ENCODE measurements at regions not wholly inside any gene's neighbourhood (a gene's known extent, or its start where the extent isn't known, plus 50 kb on each side); places are given as distances from the start of the nearest gene placed in this dataset.

DNA sequence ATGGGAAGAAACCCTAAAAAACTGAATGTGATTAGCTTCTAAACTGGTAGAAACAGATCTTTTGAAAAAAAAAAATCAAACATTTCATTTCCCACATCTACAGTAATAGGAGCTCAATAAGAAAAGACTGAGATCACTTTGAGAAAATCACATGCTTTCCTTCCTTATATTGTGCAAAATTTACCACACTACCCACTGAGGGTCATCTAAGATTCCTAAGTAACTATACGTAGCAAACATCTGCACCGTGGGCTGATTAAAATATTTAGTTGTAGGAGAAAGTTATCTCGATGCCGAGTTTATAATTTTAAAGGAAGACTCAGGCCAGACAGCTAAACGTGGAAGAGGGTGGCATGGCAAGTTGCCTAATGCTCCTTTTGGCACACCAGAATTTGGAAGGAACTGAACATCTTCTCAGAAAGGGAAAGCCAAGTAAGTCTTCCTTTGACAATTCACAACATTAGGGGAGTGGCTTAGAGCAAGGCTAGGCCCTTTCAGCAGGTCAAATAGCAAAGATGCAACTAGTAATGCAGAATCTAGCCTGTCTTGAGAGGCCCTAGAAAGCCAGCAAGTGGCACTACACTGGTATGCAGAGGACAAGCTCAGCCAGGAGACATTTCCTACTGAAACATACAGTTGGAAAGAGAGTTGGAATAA lies 128.0 kb downstream of the TMA16 start:
- no peak for DNase-seq (ENCODE audit: low read depth)

DNA sequence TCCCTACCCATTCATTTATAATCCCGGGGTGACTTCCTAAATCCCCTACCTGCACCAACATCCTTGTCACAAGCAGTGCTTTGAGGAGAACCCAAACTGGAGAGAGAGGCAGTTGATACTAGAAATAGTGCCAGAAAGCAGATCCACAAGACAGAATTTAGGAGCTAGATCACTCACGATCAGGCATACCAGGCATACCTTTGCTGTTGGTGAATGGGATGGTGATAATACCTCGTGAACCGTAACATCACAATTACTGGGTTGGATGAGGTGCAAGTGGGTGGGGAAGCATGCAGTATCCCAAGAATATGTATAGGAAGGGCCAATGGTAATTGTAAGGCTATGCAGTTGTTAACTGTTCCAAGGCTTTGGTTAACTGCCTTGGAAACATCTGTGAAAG lies 129.3 kb downstream of the TMA16 start:
- no peak for DNase-seq (ENCODE audit: low read depth)

DNA sequence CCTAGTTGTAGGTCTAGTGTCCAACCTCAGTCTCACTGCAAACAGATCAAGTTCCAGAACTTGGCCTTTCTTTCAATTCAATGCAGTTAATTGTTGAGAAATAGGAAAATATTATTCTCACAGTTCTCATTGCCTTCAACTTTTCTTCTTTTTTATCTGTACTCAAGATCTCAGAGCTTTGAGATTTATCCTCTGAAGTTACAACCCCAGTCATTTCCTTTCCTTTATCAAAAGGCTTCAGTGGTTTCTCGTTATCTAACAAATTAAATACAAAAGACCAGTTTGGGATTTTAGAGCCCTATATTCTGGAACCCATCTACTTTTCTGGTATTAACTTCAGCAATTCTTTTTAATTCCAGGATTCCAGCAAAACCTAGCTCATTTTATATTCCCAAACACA lies 130.2 kb downstream of the TMA16 start:
- DNase-seq (ENCODE audit: low read depth), result no peak

DNA sequence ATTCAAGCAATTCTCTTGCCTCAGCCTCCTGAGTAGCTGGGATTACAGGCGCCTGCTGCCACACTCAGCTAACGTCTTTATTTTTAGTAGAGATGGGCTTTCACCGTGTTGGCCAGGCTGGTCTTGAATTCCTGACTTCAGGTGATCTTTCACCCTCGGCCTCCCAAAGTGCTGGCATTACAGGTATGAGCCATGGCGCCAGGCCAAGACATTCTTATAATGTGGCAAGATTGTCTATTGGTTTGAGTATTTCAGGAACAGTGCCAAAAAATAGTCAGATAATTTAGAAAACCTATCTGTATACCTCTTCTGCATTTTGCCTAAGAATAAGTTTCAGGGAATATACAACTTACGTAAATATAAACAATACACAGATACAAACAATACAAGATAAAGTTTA lies 136.8 kb downstream of the TMA16 start:
- no peak for DNase-seq (ENCODE audit: low read depth)

DNA sequence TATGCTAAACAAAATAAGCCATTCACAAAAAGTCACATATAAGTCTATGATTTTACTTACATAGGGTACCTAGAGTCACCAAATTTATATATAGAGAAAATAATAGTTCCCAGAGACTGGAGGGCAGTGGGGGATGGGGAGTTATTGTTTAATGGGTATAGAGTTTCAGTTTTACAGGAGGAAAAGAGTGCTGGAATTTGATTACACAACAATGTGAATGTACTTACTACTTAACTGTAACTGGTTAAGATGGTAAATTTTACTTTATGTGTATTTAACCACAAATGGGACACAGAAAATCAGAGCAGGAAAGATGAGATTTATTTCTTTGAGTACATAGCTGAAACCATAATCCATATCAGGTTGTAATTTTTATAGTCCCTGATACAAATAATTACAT lies 144.4 kb downstream of the TMA16 start:
- no peak for DNase-seq (ENCODE audit: low read depth)

DNA sequence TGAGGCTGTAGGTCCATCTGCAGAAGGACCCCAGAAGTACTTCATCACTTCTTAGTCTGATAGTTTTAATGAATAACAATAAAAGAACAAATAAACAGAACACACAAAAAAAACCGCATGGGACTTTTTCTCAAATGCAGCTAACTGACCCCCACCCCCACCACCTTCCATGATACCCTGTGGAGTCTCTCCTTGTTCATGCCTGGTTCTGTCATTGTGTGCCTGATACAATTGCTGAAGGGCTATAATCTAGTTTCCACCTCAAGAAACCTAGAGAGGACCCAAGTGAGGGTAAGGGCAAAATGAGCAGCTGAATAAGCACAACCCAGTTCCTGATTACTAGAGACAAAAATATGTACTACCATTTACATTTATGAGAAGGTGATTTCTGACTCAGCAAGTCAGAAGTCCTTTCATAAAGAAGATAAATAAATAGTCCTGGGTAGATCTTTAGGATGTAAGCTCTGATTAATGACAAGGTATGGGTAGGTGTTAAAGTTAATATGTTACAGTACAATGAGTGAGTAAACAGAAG lies 155.1 kb downstream of the TMA16 start:
- no peak for DNase-seq (ENCODE audit: low read depth)

DNA sequence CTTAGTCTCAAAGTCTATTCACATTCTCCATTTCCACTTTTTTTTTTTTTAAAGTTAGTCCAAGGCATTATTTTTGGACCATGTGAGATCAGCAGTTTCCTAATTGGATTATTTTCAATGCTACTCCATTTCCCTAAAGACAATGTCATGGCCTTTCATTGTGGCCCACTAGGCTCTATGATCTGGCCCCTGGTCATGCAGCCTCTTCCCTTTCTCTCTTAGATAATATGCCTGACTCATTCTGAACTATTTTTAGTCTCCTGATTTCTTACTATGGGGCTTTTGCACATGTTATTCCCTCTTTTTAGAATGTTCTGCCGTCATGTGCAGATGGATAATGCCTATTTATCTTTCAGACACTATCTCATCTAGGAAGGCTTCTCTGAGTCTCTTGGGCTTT lies 157.3 kb downstream of the TMA16 start:
- DNase-seq (ENCODE audit: low read depth), result no peak

DNA sequence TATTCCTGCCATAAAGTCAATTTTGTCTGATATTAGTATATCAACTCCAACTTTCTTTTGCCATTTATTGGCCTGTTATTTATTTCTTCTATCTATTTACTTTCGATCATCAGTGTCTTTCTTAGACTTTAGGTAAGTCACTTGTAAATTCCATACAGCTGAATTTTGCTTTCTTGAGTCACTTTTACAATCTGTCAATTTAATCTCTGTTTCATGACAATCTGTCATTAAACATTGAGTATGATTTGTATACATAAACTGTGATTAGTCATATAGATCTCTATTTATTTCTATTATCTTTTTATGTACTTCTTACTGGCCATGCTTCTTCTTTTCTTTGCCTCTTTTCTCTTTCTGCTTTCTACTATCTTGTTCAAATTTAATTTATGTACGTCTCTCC lies 160.1 kb downstream of the TMA16 start:
- no peak for DNase-seq (ENCODE audit: low read depth)

DNA sequence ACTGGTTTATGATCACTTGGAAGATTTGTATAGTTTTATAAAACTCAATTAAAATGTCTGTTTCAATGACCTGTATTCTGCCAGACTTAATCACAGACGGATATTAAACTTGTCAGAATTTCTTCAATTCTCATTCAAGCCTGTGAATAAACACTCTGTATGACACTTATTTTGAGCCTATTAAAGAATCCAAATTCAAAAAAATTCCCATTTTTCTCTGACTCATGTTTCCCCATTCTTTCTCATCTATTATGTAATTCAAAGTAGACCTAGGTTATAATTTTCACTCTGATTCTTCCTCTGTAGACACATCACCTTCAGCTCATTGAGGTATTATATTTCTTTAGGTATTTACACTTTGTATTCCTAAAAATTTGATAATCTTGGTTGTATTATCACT lies 166.1 kb downstream of the TMA16 start:
- DNase-seq (ENCODE audit: low read depth), result no peak

DNA sequence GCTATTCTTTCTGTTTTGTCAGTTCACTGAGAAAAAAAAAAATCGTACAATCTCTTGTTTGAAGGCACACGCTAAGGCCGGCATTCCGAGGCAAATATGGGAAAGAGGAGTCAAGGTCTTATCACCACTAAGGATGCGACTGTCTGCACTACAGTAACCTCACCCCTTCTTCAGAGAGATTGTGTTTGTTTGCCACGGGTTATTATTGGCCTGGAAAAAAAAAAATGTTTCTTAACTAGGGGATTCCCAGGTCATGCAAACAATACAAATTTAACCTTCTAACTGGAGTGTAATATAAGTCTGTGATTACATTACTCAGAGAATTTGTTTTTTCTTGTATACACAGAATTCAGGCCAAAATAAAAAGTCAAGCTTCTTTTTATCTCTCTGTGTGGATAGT lies 168.3 kb downstream of the TMA16 start:
- no peak for DNase-seq (ENCODE audit: low read depth)

DNA sequence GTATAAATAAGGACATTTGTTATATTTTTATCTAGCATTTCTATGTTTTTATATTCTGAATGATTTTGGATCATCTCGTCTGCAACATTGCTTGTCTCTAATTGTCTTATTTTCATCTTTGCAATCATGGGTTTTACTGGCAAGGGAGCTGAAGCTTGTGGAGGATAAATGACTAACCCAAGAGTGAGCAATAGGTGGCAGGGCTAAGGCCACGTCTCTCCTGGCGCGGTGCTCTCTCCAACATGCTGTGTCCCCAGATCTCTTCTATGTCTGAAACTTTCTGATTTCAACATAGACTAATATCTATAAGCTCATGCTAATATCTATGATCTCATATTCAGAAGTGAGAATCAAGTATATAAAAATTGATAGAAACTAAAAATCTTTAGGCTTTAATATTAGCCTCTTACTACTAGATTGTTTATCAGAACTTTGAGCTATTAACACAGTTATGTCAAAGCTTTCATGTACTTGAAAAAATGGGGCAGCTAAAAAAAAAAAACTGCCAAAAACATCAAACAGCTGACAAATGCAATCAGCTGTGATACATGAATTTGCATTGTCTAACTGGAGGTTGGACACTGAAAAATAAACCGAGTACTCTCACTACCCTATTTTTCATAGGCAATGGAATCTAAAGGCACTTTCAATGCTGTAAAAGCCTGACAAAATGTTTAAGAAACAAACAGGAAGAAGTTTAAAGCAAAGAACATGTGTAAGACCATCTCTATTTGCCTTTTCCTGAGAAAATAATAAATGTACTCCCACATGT lies 169.2 kb downstream of the TMA16 start:
- no peak for DNase-seq (ENCODE audit: low read depth)

DNA sequence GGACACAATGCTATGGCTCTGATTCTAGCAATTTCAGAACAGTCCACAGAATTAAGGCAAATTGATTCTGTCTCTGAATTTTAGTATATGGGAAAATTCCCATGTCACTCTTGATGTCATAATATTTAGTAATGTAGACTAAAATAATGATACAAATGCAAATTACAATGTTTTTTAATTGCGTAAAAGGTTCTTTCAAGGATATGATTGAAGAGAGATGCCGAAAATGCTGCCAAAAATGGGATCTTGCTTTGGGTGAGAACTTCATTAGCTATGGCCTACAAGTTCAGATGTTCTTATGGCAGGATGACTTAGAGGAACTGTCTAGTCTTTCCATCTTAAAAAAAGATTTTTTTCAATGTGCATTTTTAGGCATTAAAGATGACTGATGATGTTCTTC lies 170.6 kb downstream of the TMA16 start:
- no peak for DNase-seq (ENCODE audit: low read depth)

DNA sequence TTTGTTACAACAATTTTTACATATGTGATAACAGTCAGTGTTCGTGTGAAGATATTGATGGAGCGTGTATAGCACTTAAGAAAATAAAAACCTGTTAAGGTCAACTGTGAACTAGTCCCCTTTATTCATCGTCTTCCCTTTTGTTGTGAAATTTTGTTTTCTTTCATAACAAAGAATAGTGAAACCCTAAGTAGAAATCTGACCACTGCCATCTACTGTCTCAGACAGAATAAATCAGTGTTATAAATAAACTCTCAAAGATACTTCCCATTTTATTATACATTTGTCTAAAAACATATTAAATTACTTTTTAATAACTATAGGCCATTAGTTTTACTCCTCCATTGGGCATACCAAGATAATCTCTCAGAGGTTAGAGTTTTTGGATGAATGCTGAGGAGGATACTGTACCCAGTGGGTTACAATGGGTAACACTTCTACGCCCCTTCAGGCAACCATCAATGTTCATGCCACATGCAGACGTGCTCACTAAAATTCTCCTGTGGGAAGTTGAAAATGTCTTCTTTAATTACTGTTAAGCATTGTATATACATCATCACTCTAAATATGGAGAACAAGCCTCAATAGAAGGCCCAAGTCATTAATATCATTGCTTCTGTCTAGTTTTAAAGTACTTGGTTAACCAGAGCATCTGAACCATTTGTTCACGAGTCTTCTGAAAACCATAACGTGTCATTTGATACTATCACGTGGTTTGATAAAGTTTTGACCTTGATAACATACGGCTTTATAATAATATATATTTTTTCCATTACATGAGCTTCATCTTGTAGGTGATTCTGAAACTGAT lies 171.2 kb downstream of the TMA16 start:
- DNase-seq (ENCODE audit: low read depth), result no peak

DNA sequence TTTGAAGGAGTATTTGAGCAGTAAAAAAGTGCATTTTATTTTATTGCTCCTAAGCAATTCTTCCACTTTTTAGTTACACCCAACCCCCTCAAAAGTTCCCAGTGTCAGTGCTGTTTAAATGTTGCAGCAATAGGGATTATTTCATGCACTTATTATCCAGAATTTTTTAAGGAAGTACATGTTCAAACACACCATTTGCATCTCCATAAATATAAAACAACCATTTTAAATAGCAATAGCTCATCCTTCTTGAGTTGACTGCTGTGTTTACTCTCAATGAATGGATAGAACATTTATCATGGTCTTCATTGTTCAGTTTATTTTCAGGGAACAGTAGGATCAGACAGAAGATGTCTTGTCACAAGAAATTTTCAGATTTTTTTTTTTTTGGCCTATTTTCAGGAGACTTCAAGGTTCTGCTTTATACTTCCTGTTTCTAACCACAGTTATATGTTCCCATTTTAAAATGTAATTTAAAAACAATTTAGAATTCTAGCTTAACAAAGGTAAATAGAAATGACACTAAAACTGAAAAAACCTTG lies 171.9 kb downstream of the TMA16 start:
- DNase-seq (ENCODE audit: low read depth), result no peak

DNA sequence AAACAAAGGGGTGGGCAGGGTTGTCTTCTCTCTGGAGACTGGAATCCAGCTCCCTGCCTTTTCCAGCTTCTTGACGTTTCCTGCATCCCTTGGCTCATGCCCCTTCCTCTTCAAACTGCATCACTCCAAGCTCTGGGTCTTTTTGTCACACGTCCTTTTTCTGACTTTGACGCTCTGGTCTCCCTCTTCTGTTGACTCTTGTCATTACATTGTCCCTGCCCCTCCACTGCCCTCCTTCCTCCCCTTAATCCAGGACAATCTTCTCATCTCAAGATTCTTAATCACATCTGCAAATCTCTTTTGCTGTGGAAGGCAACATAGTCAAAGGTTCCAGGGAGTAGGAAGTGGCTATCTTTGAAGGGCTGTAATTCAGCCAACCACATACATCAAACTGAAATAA lies 178.3 kb downstream of the TMA16 start:
- no peak for DNase-seq (ENCODE audit: low read depth)

DNA sequence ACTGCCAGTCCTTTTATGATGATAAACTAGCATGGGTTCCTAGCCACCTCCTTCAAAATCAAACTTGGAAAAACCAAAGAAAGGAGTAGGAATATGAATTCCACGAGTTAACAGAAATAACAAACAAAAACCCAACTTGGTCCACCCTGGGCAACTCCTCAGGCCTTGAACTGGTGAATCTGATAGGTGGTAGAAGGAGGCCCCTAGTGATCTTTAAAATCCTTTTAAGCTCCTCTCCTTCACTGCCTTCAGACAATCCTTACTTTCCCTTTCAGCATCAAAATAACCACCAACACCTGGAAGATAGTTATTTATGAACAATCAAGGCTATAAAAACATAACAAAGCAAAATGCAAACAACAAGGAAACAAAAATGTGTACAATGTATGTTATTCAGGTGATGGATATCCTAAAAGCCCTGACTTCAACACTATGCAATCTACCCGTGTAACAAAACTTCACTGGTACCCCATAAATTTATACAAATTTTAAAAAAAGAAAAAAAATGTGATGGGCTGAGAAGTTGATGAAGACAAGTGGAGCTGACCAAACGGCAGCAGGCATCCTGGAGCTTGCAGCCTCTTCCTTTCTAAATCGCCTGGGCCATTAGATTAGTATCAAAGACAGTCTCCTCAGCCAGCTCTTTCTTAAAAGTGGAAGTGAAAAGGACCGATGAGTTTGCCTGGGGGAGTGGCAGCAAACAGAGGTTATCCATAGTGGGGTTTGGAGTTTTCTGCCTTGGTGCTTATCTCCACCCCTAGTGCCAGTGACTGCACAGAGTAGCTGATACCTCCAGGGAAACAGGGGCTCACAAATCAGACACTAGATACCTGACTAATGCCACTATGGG lies 179.6 kb downstream of the TMA16 start:
- no peak for DNase-seq (ENCODE audit: low read depth)

DNA sequence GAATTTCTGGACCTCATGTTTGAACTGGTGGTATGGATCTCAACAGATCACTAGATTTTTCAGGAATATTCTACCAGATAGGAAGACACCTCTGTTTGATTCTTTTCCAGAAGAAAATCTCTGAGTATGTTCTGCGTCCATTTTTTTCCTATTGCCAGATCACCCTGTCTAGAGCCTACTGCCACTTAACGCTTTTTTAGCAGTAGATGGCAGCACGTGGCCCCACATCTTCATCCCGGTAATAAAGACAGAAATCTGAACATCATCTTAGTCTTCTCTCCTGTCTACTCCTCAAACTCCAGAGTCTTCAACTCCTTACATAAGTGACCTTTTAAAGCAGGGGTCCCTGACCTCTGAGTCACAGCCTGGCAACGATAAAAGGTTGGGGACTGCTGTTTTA lies 184.7 kb downstream of the TMA16 start:
- no peak for DNase-seq (ENCODE audit: low read depth)

DNA sequence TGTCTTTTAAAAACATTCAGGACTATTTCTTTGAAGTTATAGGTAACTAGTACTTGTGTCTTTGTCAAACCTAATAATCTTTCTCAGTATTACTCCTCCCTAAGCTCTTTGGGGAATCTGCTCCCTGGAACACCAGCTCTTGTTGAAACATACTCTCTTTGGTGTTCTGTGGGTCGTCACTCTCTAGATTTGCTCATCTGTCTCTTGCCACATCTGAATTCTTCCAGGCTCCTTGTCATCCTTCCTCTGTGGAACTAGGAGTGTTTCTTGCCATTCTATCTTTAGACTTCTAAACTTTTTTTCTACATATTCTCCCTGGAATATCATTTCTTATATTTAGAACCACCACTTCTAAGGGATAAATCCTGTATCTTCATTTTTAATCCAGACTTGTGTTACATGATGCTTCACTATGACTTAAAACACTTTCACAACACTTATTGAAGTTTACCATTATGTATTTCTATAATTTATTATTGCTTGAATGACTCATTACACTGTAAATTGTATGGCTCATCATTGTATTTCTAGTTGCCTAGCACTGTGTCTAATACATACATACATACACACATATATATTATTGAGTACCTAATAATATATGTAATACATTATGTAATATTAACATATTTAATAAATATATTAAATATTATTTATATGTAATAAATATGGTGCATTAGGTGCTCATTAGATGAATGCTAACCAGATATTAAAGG lies 186.1 kb downstream of the TMA16 start:
- DNase-seq (ENCODE audit: low read depth), result no peak

DNA sequence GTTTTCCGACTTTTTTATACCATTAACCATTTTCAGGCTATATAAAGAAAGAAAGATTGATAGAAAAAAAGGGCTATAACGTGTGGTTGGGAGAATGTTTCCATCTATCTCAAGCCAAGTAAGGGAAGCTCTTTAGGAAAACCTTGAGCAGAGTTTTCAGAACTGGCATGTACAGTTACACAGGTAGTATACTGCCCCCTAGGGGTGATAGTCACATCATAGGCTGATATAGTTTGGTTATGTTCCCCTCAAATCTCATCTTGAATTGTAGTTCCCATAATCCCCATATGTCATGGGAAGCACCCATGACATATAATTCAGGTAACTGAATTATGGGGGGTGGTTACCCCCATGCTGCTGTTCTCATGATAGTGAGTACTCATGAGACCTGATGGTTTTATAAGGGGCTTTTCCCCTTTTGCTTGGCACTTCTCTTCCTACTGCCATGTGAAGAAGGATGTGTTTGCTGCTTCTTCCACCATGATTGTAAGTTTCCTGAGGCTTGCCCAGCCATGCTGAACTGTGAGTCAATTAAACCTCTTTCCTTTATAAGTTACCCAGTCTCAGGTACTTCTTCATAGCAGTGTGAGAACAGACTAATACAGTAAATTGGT lies 186.8 kb downstream of the TMA16 start:
- no peak for DNase-seq (ENCODE audit: low read depth)

DNA sequence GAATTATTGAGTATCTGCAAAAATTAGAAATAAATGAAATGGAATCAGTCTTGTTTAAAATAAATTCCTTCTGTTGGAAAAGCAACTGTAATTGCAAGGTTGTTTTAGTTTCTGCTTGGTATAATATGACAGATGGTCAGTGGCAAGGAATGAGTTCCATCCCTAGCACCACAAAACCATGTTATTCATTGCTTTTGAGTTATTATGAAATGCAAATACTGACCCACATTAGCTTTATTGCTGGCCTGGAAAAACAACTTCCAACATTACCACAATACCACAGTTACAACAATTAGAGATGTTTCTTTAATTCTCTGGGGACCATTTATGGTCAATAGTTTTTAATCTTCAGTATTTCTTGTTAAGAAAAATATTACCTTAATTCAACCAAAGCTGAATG lies 194.4 kb downstream of the TMA16 start:
- no peak for DNase-seq (ENCODE audit: low read depth)

DNA sequence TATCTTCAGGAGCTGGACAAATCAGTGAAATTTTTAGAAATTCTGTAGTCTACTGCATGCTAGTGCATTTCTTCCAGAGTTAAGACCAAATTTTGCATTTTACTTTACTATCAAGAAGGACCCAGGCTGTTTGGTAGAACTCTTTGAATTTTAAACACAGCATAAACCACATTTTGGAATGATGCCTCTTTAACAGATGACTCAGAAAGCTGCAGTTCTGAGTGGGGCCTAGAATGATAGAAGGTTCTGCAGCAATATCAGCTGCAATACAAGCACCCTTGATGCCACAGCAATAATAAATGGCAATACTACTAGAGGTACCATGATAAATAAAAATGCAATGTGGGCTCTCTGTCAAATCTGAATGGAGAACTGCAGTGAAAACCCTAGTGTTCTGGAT lies 198.7 kb downstream of the TMA16 start:
- DNase-seq (ENCODE audit: low read depth), result peak; percentile 54
